ENCODE measurements at regions not wholly inside any gene's neighbourhood (a gene's known extent, or its start where the extent isn't known, plus 50 kb on each side); places are given as distances from the start of the nearest gene placed in this dataset.
A peak's percentile ranks its signal among the peaks of the same experiment; 100 is the strongest.

- no peak for DNase-seq
Observed at GRCh38 chr1:90127288-90127953, 132.5 kb downstream of the ZNF326 start.

- no peak for DNase-seq
Observed at GRCh38 chr1:90126834-90127233, 131.9 kb downstream of the ZNF326 start.

- no peak for DNase-seq
Observed at GRCh38 chr1:90122654-90123340, 127.9 kb downstream of the ZNF326 start.

GRCh38 chr1:90114521-90115141, 119.7 kb downstream of the ZNF326 start:
- DNase-seq: peak; percentile 88

- DNase-seq: no peak
Observed at GRCh38 chr1:90107990-90108389, 113.1 kb downstream of the ZNF326 start.

- DNase-seq: peak; percentile 64
Observed at GRCh38 chr1:90106311-90106710, 111.4 kb downstream of the ZNF326 start.

GRCh38 chr1:90104941-90105538, 110.1 kb downstream of the ZNF326 start:
- DNase-seq: peak; percentile 85

- DNase-seq: no peak
Observed at GRCh38 chr1:90100566-90100965, 105.7 kb downstream of the ZNF326 start.

GRCh38 chr1:90092441-90092840, 97.5 kb downstream of the ZNF326 start:
- DNase-seq: no peak

Data from eye (tissue), 1 donor.